Stimulated activated naive CD4-positive, alpha-beta T cell (primary cell): ENCODE measurements at regions not wholly inside any gene's neighbourhood (a gene's known extent, or its start where the extent isn't known, plus 50 kb on each side); places are given as distances from the start of the nearest gene placed in this dataset.

Source experiments
- DNase-seq, 6 experiments: peaks; one replicate each; lab custom pipeline; 2025; lab: John Stamatoyannopoulos, UW

GRCh38 chr12:116483959-116484750 lies 75.0 kb upstream of the MAP1LC3B2 start:
- DNase-seq: no peak

GRCh38 chr12:116484807-116485206 lies 74.4 kb upstream of the MAP1LC3B2 start:
- no peak for DNase-seq

GRCh38 chr12:116489116-116489515 lies 70.1 kb upstream of the MAP1LC3B2 start:
- DNase-seq: no peak

GRCh38 chr12:116490471-116490870 lies 68.7 kb upstream of the MAP1LC3B2 start:
- DNase-seq: no peak

GRCh38 chr12:116492703-116493324 lies 66.4 kb upstream of the MAP1LC3B2 start:
- DNase-seq: no peak

- DNase-seq: no peak
Measured at GRCh38 chr12:116495260-116495659, 63.9 kb upstream of the MAP1LC3B2 start.

- no peak for DNase-seq
Measured at GRCh38 chr12:116497051-116497591, 62.1 kb upstream of the MAP1LC3B2 start.

GRCh38 chr12:116498471-116498870 lies 60.7 kb upstream of the MAP1LC3B2 start:
- no peak for DNase-seq

- no peak for DNase-seq
Measured at GRCh38 chr12:116502141-116502725, 56.9 kb upstream of the MAP1LC3B2 start.

- DNase-seq: no peak
Measured at GRCh38 chr12:116502989-116503496, 56.1 kb upstream of the MAP1LC3B2 start.

GRCh38 chr12:116504438-116504837 lies 54.7 kb upstream of the MAP1LC3B2 start:
- DNase-seq: no peak

GRCh38 chr12:116506697-116507064 lies 52.5 kb upstream of the MAP1LC3B2 start:
- no peak for DNase-seq

- peak in 4 of 6 experiments; percentile 3 to 52 (median 6) for DNase-seq
Measured at GRCh38 chr12:116508145-116509121, 50.7 kb upstream of the MAP1LC3B2 start.
